Panc1 (cell line): ENCODE measurements at regions not wholly inside any gene's neighbourhood (a gene's known extent, or its start where the extent isn't known, plus 50 kb on each side); places are given as distances from the start of the nearest gene placed in this dataset.

Source experiments
- ATAC-seq: fragments of 200-7000 bp; cut with Tn5 transposase; 2 replicates; pipeline ENCODE4 v1.9.1; 2020; ENCODE audit warnings: mild to moderate bottlenecking, moderate library complexity
- BruUV-seq: library from RNA; stranded (reverse); fragments of 400-500 nt; replicated peaks from 2 replicates; lab custom pipeline; 2021; lab: Mats Ljungman, UMichigan
- CTCF ChIA-PET: fragments of 300-600 bp; sonication (Branson Sonifier 250); formaldehyde crosslinking; loops from one replicate; lab custom pipeline; 2022; ENCODE audit warnings: antibody characterized with exemption; lab: Charles Lee
- POLR2A ChIA-PET: fragments of 300-600 bp; sonication (Branson Sonifier 250); formaldehyde crosslinking; loops from one replicate; lab custom pipeline; 2022; ENCODE audit warnings: antibody characterized with exemption; lab: Charles Lee
- DNase-seq: peaks from one replicate; pipeline ENCODE4 v3.0.0-alpha.2; 2010; ENCODE audit warnings: low read depth, low spot score
- H3K27ac ChIP-seq: 2 replicates; pipeline ENCODE4 v1.5.1; 2011; ENCODE audit warnings: mild to moderate bottlenecking, low read length, inconsistent platforms
- H3K27me3 ChIP-seq: fragments of 200-500 bp; sonication (Bioruptor generic); 2 replicates; pipeline ENCODE4 v1.6.0; 2014; ENCODE audit warnings: low read length, inconsistent platforms; ENCODE audit not compliant: control insufficient read depth, insufficient read depth
- H3K36me3 ChIP-seq: fragments of 200-500 bp; sonication (Bioruptor generic); 2 replicates; pipeline ENCODE4 v1.5.1; 2014; ENCODE audit warnings: inconsistent platforms, mild to moderate bottlenecking, low read length, moderate library complexity; ENCODE audit not compliant: control insufficient read depth, insufficient read depth
- H3K4me1 ChIP-seq: 2 replicates; pipeline ENCODE4 v1.5.1; 2011; ENCODE audit warnings: inconsistent platforms, mild to moderate bottlenecking, low read length, moderate library complexity; ENCODE audit not compliant: control insufficient read depth, insufficient read depth
- H3K4me3 ChIP-seq, 2 experiments: 2 replicates each; pipeline ENCODE4 v1.5.1; 2011 to 2012; ENCODE audit warnings: low read depth in 2 of 2, low read length in 2 of 2, mild to moderate bottlenecking in 2 of 2, inconsistent platforms in 1 of 2, moderate library complexity in 1 of 2
- H3K9me3 ChIP-seq: fragments of 200-500 bp; sonication (Bioruptor generic); 2 replicates; pipeline ENCODE4 v1.5.1; 2014; ENCODE audit warnings: low read depth, mild to moderate bottlenecking, inconsistent platforms, low read length, moderate library complexity; ENCODE audit not compliant: control insufficient read depth, insufficient read depth
- POLR2AphosphoS5 ChIP-seq: IDR thresholded peaks from 2 replicates; pipeline ENCODE4 v1.6.1; 2012; ENCODE audit warnings: mild to moderate bottlenecking, low read depth, low read length, moderate library complexity
- SIN3A ChIP-seq: IDR thresholded peaks from 2 replicates; pipeline ENCODE4 v1.6.1; 2012; ENCODE audit warnings: low read depth, mild to moderate bottlenecking, low read length, moderate library complexity, borderline replicate concordance; ENCODE audit not compliant: insufficient read depth
- TCF7L2 ChIP-seq: IDR thresholded peaks from 2 replicates; pipeline ENCODE4 v1.6.1; 2011; ENCODE audit warnings: mild to moderate bottlenecking, low read depth, low read length, inconsistent platforms
- in situ Hi-C: cut with HindIII; loops from 2 replicates; pipeline ENCODE4 v1.10.0; 2016; ENCODE audit warnings: low sequenced_read_pairs, low pct_unique_long_range_greater_than_20kb
- intact Hi-C: fragments of 100-400 bp; cut with micrococcal nuclease; formaldehyde crosslinking; loops from one replicate; pipeline ENCODE4 v1.10.0; 2022; ENCODE audit not compliant: unreplicated experiment
- TF ChIP-seq, protein P1 (sequence below): fragments of 450-650 bp; IDR thresholded peaks from 2 replicates; pipeline ENCODE4 v1.5.1; 2017; ENCODE audit warnings: mild to moderate bottlenecking
- TF ChIP-seq, protein P2 (sequence below), 2 experiments: IDR thresholded peaks; 2 replicates each; pipeline ENCODE4 v1.6.1; 2011 to 2012; ENCODE audit warnings: low read depth in 2 of 2, control low read depth in 1 of 2, low read length in 1 of 2, mild to moderate bottlenecking in 1 of 2, moderate library complexity in 1 of 2; ENCODE audit not compliant: insufficient read depth in 1 of 2

DNA sequence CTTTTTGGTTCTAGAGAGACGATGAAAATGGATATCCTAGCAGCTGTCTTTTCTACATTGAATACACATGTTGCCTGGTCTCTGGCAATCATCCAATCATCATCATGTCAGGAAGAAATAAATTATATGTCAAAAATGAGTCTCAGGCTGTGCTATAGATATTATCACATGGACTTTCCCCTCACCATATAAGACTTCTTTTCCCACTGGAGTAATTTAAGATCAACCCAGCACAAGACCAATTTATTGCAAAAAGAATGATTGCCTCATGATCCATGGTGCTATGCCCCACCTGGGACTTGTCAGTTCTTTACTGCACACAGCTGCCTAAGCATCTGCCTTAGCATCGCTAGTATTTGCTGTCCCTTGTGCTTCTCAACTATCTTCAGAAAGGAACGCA, 783.7 kb upstream of the TMEFF2 start:
- in situ Hi-C loops (no loop called here), intact Hi-C loops (no loop called here)
- H3K27me3 ChIP-seq = no peaks in the 10 kb centered on the region
- ATAC-seq (no peak), DNase-seq (no peak)
- no peak overlapping the region for H3K27ac ChIP-seq
- H3K4me1 ChIP-seq = no peaks in the 10 kb centered on the region
- ChIA-PET POLR2A (no interaction called here), CTCF (no interaction called here)
- H3K36me3 ChIP-seq = no peaks in the 10 kb centered on the region
- no peak overlapping the region for H3K4me3 ChIP-seq
- BruUV-seq = no TSS peak
- no peaks in the 10 kb centered on the region for H3K9me3 ChIP-seq
- TF ChIP-seq SIN3A = no peak
- no peak for TF ChIP-seq TCF7L2
- TF ChIP-seq POLR2AphosphoS5 = no peak
- TF ChIP-seq, protein P1, sequence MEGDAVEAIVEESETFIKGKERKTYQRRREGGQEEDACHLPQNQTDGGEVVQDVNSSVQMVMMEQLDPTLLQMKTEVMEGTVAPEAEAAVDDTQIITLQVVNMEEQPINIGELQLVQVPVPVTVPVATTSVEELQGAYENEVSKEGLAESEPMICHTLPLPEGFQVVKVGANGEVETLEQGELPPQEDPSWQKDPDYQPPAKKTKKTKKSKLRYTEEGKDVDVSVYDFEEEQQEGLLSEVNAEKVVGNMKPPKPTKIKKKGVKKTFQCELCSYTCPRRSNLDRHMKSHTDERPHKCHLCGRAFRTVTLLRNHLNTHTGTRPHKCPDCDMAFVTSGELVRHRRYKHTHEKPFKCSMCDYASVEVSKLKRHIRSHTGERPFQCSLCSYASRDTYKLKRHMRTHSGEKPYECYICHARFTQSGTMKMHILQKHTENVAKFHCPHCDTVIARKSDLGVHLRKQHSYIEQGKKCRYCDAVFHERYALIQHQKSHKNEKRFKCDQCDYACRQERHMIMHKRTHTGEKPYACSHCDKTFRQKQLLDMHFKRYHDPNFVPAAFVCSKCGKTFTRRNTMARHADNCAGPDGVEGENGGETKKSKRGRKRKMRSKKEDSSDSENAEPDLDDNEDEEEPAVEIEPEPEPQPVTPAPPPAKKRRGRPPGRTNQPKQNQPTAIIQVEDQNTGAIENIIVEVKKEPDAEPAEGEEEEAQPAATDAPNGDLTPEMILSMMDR = no peak
- TF ChIP-seq, protein P2, sequence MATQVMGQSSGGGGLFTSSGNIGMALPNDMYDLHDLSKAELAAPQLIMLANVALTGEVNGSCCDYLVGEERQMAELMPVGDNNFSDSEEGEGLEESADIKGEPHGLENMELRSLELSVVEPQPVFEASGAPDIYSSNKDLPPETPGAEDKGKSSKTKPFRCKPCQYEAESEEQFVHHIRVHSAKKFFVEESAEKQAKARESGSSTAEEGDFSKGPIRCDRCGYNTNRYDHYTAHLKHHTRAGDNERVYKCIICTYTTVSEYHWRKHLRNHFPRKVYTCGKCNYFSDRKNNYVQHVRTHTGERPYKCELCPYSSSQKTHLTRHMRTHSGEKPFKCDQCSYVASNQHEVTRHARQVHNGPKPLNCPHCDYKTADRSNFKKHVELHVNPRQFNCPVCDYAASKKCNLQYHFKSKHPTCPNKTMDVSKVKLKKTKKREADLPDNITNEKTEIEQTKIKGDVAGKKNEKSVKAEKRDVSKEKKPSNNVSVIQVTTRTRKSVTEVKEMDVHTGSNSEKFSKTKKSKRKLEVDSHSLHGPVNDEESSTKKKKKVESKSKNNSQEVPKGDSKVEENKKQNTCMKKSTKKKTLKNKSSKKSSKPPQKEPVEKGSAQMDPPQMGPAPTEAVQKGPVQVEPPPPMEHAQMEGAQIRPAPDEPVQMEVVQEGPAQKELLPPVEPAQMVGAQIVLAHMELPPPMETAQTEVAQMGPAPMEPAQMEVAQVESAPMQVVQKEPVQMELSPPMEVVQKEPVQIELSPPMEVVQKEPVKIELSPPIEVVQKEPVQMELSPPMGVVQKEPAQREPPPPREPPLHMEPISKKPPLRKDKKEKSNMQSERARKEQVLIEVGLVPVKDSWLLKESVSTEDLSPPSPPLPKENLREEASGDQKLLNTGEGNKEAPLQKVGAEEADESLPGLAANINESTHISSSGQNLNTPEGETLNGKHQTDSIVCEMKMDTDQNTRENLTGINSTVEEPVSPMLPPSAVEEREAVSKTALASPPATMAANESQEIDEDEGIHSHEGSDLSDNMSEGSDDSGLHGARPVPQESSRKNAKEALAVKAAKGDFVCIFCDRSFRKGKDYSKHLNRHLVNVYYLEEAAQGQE (IDR thresholded peaks at IDR 0.05; ENCODE audit: insufficient read depth in 1 of 2, low read depth in 2 of 2, low read length in 1 of 2) = no peak

DNA sequence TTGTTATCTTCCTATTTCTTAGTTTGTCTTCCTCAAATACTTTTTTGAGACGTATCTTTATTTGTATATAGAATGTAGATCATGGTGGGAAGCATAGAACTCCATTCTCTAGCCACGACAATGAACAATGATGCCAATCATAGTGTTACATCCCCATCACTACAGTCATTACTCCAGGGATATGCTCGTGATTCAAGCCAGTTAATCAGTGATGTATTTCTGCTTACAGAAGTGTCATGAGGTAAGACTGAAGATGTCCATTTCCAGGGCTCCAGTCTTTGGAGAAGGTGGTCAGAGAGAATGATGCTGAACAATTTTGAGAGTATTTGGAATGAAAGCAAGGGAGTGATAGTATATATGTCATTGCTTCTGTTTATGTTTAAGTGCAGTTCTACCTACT, 777.2 kb upstream of the TMEFF2 start:
- H3K36me3 ChIP-seq = no peaks in the 10 kb centered on the region
- H3K9me3 ChIP-seq = no peaks in the 10 kb centered on the region; the same call in 1 of the 2 replicates
- in situ Hi-C loops (no loop called here), intact Hi-C loops (no loop called here)
- no peaks in the 10 kb centered on the region for H3K4me1 ChIP-seq
- ChIA-PET CTCF (no interaction called here), POLR2A (no interaction called here)
- TF ChIP-seq, protein P2 (IDR thresholded peaks at IDR 0.05; ENCODE audit: insufficient read depth in 1 of 2, low read depth in 2 of 2, low read length in 1 of 2) = no peak
- TF ChIP-seq TCF7L2 (no peak), SIN3A (no peak)
- TF ChIP-seq, protein P1 = no peak
- BruUV-seq = no TSS peak
- H3K4me3 ChIP-seq = no peak overlapping the region
- no peaks in the 10 kb centered on the region for H3K27me3 ChIP-seq
- DNase-seq (no peak), ATAC-seq (no peak)
- H3K27ac ChIP-seq = no peak overlapping the region
